A549 (cell line): ENCODE measurements at regions not wholly inside any gene's neighbourhood (a gene's known extent, or its start where the extent isn't known, plus 50 kb on each side); places are given as distances from the start of the nearest gene placed in this dataset.

ENCODE experiments used
- ATAC-seq, 2 experiments: fragments of 200-7000 bp in 1 of 2; fragments of >200 bp in 1 of 2; cut with Nextera tagmentation in 1 of 2; cut with Tn5 transposase in 1 of 2; 3 replicates each; pipeline versions ENCODE4 v1.8.0 to v1.9.1; 2018 to 2020; ENCODE audit warnings: mild to moderate bottlenecking in 1 of 2, moderate library complexity in 1 of 2
- CTCF ChIA-PET: fragments of 300-600 bp; sonication (Branson Sonifier 250); formaldehyde crosslinking; extraction: SDS; loops from one replicate; lab custom pipeline; 2021; ENCODE audit warnings: antibody characterized with exemption, inconsistent platforms; lab: Yijun Ruan, JAX
- POLR2A ChIA-PET: fragments of 350-600 bp; formaldehyde crosslinking; extraction: SDS; loops from one replicate; lab custom pipeline; 2021; ENCODE audit warnings: antibody characterized with exemption, inconsistent platforms; lab: Yijun Ruan, JAX
- DNase-seq, 2 experiments: peaks; one replicate each; pipeline versions ENCODE4 v3.0.0 to v3.0.0-alpha.2; 2011 to 2016; ENCODE audit warnings: low read depth in 1 of 2, low spot score in 1 of 2
- FAIRE-seq: peaks from 2 replicates; lab custom pipeline; 2011; peaks lifted over from hg19 to GRCh38; lab: Jason Lieb, UNC
- H3K27ac ChIP-seq, 2 experiments: fragments of >200 bp; sonication (Bioruptor Twin); formaldehyde crosslinking; 3 replicates each; pipeline ENCODE4 v1.5.1; 2016 to 2017
- H3K4me1 ChIP-seq: fragments of >200 bp; sonication (Bioruptor Twin); formaldehyde crosslinking; 3 replicates; pipeline ENCODE4 v1.6.1; 2016
- H3K4me2 ChIP-seq: fragments of >200 bp; sonication (Bioruptor Twin); formaldehyde crosslinking; 3 replicates; pipeline ENCODE4 v1.6.1; 2016
- H3K4me3 ChIP-seq: fragments of >200 bp; sonication (Bioruptor Twin); formaldehyde crosslinking; 3 replicates; pipeline ENCODE4 v1.5.1; 2016
- H3K9me3 ChIP-seq: fragments of >200 bp; sonication (Bioruptor Twin); formaldehyde crosslinking; 3 replicates; pipeline ENCODE4 v1.6.1; 2016
- ATOH8 ChIP-seq: fragments of 250-450 bp; sonication (Bioruptor Pico); IDR thresholded peaks from 2 replicates; pipeline ENCODE4 v1.5.0; 2020; ENCODE audit warnings: low read depth, mild to moderate bottlenecking, moderate library complexity
- CBX8 ChIP-seq: fragments of 200-600 bp; sonication (generic); IDR thresholded peaks from 2 replicates; pipeline ENCODE4 v1.6.1; 2016
- CEBPB ChIP-seq, 2 experiments: fragments of >200 bp in 1 of 2; sonication (Bioruptor Twin) in 1 of 2; formaldehyde crosslinking in 1 of 2; IDR thresholded peaks; 2 replicates each; pipeline ENCODE4 v1.6.1; 2012 to 2016
- EHF ChIP-seq: fragments of 250-450 bp; sonication (Bioruptor Pico); IDR thresholded peaks from 2 replicates; pipeline ENCODE4 v1.5.0; 2020; ENCODE audit warnings: mild to moderate bottlenecking
- EHMT2 ChIP-seq: fragments of 200-600 bp; sonication (generic); IDR thresholded peaks from 2 replicates; pipeline ENCODE4 v1.6.1; 2016; ENCODE audit warnings: antibody characterized with exemption, low read depth, mild to moderate bottlenecking, moderate library complexity
- ELK1 ChIP-seq: fragments of 150-350 bp; IDR thresholded peaks from 2 replicates; pipeline ENCODE4 v1.6.1; 2014; ENCODE audit warnings: low read depth, mild to moderate bottlenecking, low read length
- EP300 ChIP-seq, 2 experiments: fragments of >200 bp; sonication (Bioruptor Twin); formaldehyde crosslinking; IDR thresholded peaks; 2 replicates in 1 of 2; 3 replicates in 1 of 2; pipeline ENCODE4 v1.6.1; 2016 to 2017
- FOSB ChIP-seq: fragments of 250-450 bp; sonication (Bioruptor Pico); IDR thresholded peaks from 2 replicates; pipeline ENCODE4 v1.5.0; 2020; ENCODE audit warnings: mild to moderate bottlenecking, moderate library complexity
- FOSL2 ChIP-seq, 2 experiments: fragments of 450-650 bp in 1 of 2; fragments of >200 bp in 1 of 2; sonication (Bioruptor Twin) in 1 of 2; formaldehyde crosslinking; IDR thresholded peaks; 2 replicates each; pipeline versions ENCODE4 v1.5.0 to v1.6.1; 2016 to 2020; ENCODE audit warnings: mild to moderate bottlenecking in 1 of 2, moderate library complexity in 1 of 2
- FOXS1 ChIP-seq: fragments of 250-450 bp; sonication (Bioruptor Pico); IDR thresholded peaks from 2 replicates; pipeline ENCODE4 v1.5.0; 2020; ENCODE audit warnings: mild to moderate bottlenecking, moderate library complexity
- GATA3 ChIP-seq: IDR thresholded peaks from 2 replicates; pipeline ENCODE4 v1.6.1; 2012; ENCODE audit warnings: borderline replicate concordance
- HEYL ChIP-seq: fragments of 250-450 bp; sonication (Bioruptor Pico); IDR thresholded peaks from 2 replicates; pipeline ENCODE4 v1.8.0; 2021; ENCODE audit warnings: mild to moderate bottlenecking, moderate library complexity
- HOXB5 ChIP-seq: fragments of 250-450 bp; sonication (Bioruptor Pico); IDR thresholded peaks from 2 replicates; pipeline ENCODE4 v1.5.0; 2020; ENCODE audit warnings: mild to moderate bottlenecking, moderate library complexity
- JUN ChIP-seq, 2 experiments: fragments of >200 bp; sonication (Bioruptor Twin); formaldehyde crosslinking; IDR thresholded peaks; 2 replicates in 1 of 2; 3 replicates in 1 of 2; pipeline ENCODE4 v1.6.1; 2016 to 2017
- KDM5A ChIP-seq: fragments of 200-600 bp; sonication (generic); IDR thresholded peaks from 2 replicates; pipeline ENCODE4 v1.6.1; 2016; ENCODE audit warnings: antibody characterized with exemption, mild to moderate bottlenecking
- MYC ChIP-seq: IDR thresholded peaks from 2 replicates; pipeline ENCODE4 v1.6.1; 2012; ENCODE audit warnings: mild to moderate bottlenecking, inconsistent platforms, low read length, improper control_type of control experiment, borderline replicate concordance
- NPAS2 ChIP-seq: fragments of 250-450 bp; sonication (Bioruptor Pico); IDR thresholded peaks from 2 replicates; pipeline ENCODE4 v1.8.0; 2022; ENCODE audit warnings: mild to moderate bottlenecking, moderate library complexity, borderline replicate concordance
- NR3C1 ChIP-seq: fragments of >200 bp; sonication (Bioruptor Twin); formaldehyde crosslinking; IDR thresholded peaks from 3 replicates; pipeline ENCODE4 v1.6.1; 2017
- PHF8 ChIP-seq: fragments of 200-600 bp; sonication (generic); IDR thresholded peaks from 2 replicates; pipeline ENCODE4 v1.6.1; 2016; ENCODE audit warnings: low read depth, mild to moderate bottlenecking, antibody characterized with exemption, moderate library complexity, borderline replicate concordance
- POLR2A ChIP-seq: IDR thresholded peaks from 2 replicates; pipeline ENCODE4 v1.6.1; 2012; ENCODE audit warnings: mild to moderate bottlenecking, low read length
- TP53 ChIP-seq: fragments of 250-450 bp; sonication (Bioruptor Pico); IDR thresholded peaks from 2 replicates; pipeline ENCODE4 v1.5.0; 2021; ENCODE audit warnings: mild to moderate bottlenecking, moderate library complexity
- USF2 ChIP-seq: fragments of 450-650 bp; IDR thresholded peaks from 2 replicates; pipeline ENCODE4 v1.6.1; 2014; ENCODE audit warnings: antibody characterized with exemption
- ZC3H11A ChIP-seq: fragments of 450-650 bp; IDR thresholded peaks from 2 replicates; pipeline ENCODE4 v1.6.1; 2014; ENCODE audit warnings: antibody characterized with exemption, mild to moderate bottlenecking
- ZNF302 ChIP-seq: fragments of 250-450 bp; sonication (Bioruptor Pico); IDR thresholded peaks from 2 replicates; pipeline ENCODE4 v1.9.0; 2021; ENCODE audit warnings: inconsistent platforms, mild to moderate bottlenecking, moderate library complexity
- WGBS: methylation state at CpG from one replicate; pipeline ENCODE4 v1.1.6; 2017; ENCODE audit errors: missing lambda C conversion rate; 5-methylcytosine and 5-hydroxymethylcytosine counted together

GRCh38 chr21:39124681-39125251, 58.5 kb downstream of the PSMG1 start:
- TF ChIP-seq ZNF302 (CRISPR knock-in tag) (no peak), CBX8 (no peak), USF2 (no peak), MYC (no peak), ATOH8 (CRISPR knock-in tag) (no peak), GATA3 (no peak), JUN (IDR thresholded peaks at IDR 0.05) (no peak), FOSL2 (IDR thresholded peaks at IDR 0.05) (no peak), FOSL2 (CRISPR knock-in tag; IDR thresholded peaks at IDR 0.05) (no peak), HEYL (CRISPR knock-in tag) (no peak), EP300 (IDR thresholded peaks at IDR 0.05) (no peak), EHMT2 (no peak), ELK1 (no peak), ZC3H11A (no peak), KDM5A (no peak), FOSB (CRISPR knock-in tag) (no peak), NPAS2 (CRISPR knock-in tag) (no peak)
- Histone ChIP-seq H3K4me3 (no peak overlapping the region), H3K4me2 (no peak overlapping the region), H3K9me3 (no peaks in the 10 kb centered on the region; the same call in 2 of the 3 replicates), H3K27ac (no peak overlapping the region), H3K4me1 (no peaks in the 10 kb centered on the region)
- CTCF ChIA-PET = interaction anchor here (1.0 to 2.3 kb wide), 3 partner anchors 11 to 38 kb away, joined by 3 to 10 read pairs (median 5); no protein-coding TSS in a partner anchor
- FAIRE-seq (no peak), ATAC-seq (no peak), DNase-seq (no peak)
- 76% methylated on average over 7 of the region's 7 CpGs for WGBS
- POLR2A ChIA-PET = no interaction called here

GRCh38 chr21:39123375-39123774, 59.9 kb downstream of the PSMG1 start:
- Histone ChIP-seq H3K4me2 (no peak overlapping the region), H3K4me3 (no peak overlapping the region), H3K27ac (no peak overlapping the region), H3K4me1 (no peaks in the 10 kb centered on the region), H3K9me3 (no peaks in the 10 kb centered on the region; the same call in 2 of the 3 replicates)
- DNase-seq (no peak), FAIRE-seq (no peak), ATAC-seq (no peak)
- CTCF ChIA-PET = interaction anchor here (0.5 kb wide), 1 partner anchor 238 kb away, joined by 4 read pairs; no protein-coding TSS in a partner anchor
- POLR2A ChIA-PET = no interaction called here
- TF ChIP-seq TP53 (CRISPR knock-in tag) = no peak

- no peak for FAIRE-seq
- 71% methylated on average over 5 of the region's 7 CpGs for WGBS
Measured at GRCh38 chr21:39121600-39122355, 61.5 kb downstream of the PSMG1 start.

More at GRCh38 chr21:39121600-39122355, 61.5 kb downstream of the PSMG1 start:
- Histone ChIP-seq H3K4me2 (no peak overlapping the region), H3K27ac (no peak overlapping the region), H3K9me3 (no peaks in the 10 kb centered on the region; the same call in 2 of the 3 replicates), H3K4me3 (no peak overlapping the region), H3K4me1 (no peaks in the 10 kb centered on the region)
- ChIA-PET CTCF (no interaction called here), POLR2A (no interaction called here)
- TF ChIP-seq ZNF302 (CRISPR knock-in tag) (no peak), POLR2A (no peak), PHF8 (no peak), HOXB5 (CRISPR knock-in tag) (no peak), NPAS2 (CRISPR knock-in tag) (no peak), EHMT2 (no peak), FOXS1 (CRISPR knock-in tag) (no peak), ATOH8 (CRISPR knock-in tag) (no peak), EHF (CRISPR knock-in tag) (no peak), NR3C1 (no peak), CEBPB (IDR thresholded peaks at IDR 0.05) (no peak)
- DNase-seq (no peak), ATAC-seq (no peak)
